ENCODE measurements at regions not wholly inside any gene's neighbourhood (a gene's known extent, or its start where the extent isn't known, plus 50 kb on each side); places are given as distances from the start of the nearest gene placed in this dataset.

DNA sequence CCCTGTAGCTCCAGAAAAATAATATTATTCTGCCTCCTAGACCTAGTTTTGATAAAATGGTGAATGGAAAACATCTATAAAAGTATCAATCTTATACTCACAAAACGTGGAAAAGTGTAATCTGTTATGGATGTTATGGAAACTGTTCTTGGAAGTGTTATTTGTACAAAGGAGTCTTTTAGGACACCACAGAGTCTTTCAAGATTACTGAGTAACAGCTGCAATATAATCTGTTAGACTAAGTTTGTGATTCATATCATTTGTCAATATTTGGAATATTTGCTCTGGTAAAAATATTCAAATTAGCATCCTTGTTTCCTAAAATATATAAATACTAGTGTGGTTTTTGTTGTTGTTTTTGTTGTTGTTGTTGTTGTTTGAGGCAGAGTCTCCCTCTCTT, 87.9 kb downstream of the RAD51AP2 start:
- no peaks in the 10 kb centered on the region for H3K27me3 ChIP-seq (ENCODE audit: insufficient read depth)
- ATAC-seq (no peak), DNase-seq (ENCODE audit: low spot score) (no peak)
- H4K20me1 ChIP-seq (replicated peaks; ENCODE audit: insufficient read depth) = no peaks in the 10 kb centered on the region
- Mint-ChIP-seq H3K4me3 (no peak overlapping the region), H3K4me1 (peaks cover 3% of the 10 kb centered on the region; the same call in 2 of the 3 replicates), H3K27ac (no peak overlapping the region), H3K9me3 (no peaks in the 10 kb centered on the region), H3K36me3 (ENCODE audit: low read depth) (no peaks in the 10 kb centered on the region), H3K27me3 (ENCODE audit: insufficient read depth, low read depth, poor library complexity) (no peaks in the 10 kb centered on the region)
- no peak for TF ChIP-seq CTCF (conservative IDR thresholded peaks at IDR 0.05; ENCODE audit: low read depth in 2 of 2)
- TF ChIP-seq ZNF114 (CRISPR knock-in tag; IDR thresholded peaks at IDR 0.05) = no peak
- TF ChIP-seq POLR2AphosphoS5 (IDR thresholded peaks at IDR 0.05; ENCODE audit: low read depth) = no peak
- no peak for TF ChIP-seq CREB1 (CRISPR knock-in tag; IDR thresholded peaks at IDR 0.05; ENCODE audit: low read depth)
- no peak for TF ChIP-seq ZNF462 (CRISPR knock-in tag; IDR thresholded peaks at IDR 0.05)
- TF ChIP-seq EZH2phosphoT487 (IDR thresholded peaks at IDR 0.05; ENCODE audit: unreplicated experiment) = no peak
- H2AFZ ChIP-seq = no peak overlapping the region
- no peaks in the 10 kb centered on the region for H3K9me2 ChIP-seq (ENCODE audit: insufficient read depth)
- no peaks in the 10 kb centered on the region for H3K36me3 ChIP-seq (ENCODE audit: insufficient read depth)
- no peaks in the 10 kb centered on the region for H3K4me1 ChIP-seq (ENCODE audit: insufficient read depth)
- no peak overlapping the region for H3K4me3 ChIP-seq
- no peak overlapping the region for H3K27ac ChIP-seq (ENCODE audit: low read depth)
- H3K4me2 ChIP-seq = no peak overlapping the region
- H3F3A ChIP-seq (replicated peaks; ENCODE audit: low read depth) = no peaks in the 10 kb centered on the region
- no peaks in the 10 kb centered on the region for H3K79me2 ChIP-seq (replicated peaks; ENCODE audit: insufficient read depth)

Data from GM23338 (cell line).